Hepatocyte (in vitro differentiated cells): ENCODE measurements at regions not wholly inside any gene's neighbourhood (a gene's known extent, or its start where the extent isn't known, plus 50 kb on each side); places are given as distances from the start of the nearest gene placed in this dataset.

Experiments used
- DNase-seq: peaks from one replicate; pipeline ENCODE4 v3.0.0-alpha.2; 2016; ENCODE audit warnings: low spot score
- H2AFZ ChIP-seq: fragments of 200-600 bp; sonication (generic); 2 replicates; pipeline ENCODE4 v1.6.0; 2016; ENCODE audit warnings: antibody characterized with exemption, mild to moderate bottlenecking
- H3K27ac ChIP-seq: fragments of 200-600 bp; sonication (generic); 2 replicates; pipeline ENCODE4 v1.5.1; 2016; ENCODE audit warnings: mild to moderate bottlenecking
- H3K27me3 ChIP-seq: fragments of 200-600 bp; sonication (generic); 2 replicates; pipeline ENCODE4 v1.6.1; 2016
- H3K36me3 ChIP-seq: fragments of 200-600 bp; sonication (generic); replicated peaks from 2 replicates; pipeline ENCODE4 v1.5.1; 2016; ENCODE audit warnings: low read depth; ENCODE audit not compliant: insufficient read depth
- H3K4me1 ChIP-seq: fragments of 200-600 bp; sonication (generic); 2 replicates; pipeline ENCODE4 v1.5.1; 2016; ENCODE audit warnings: mild to moderate bottlenecking, moderate library complexity; ENCODE audit not compliant: insufficient read depth
- H3K4me2 ChIP-seq: fragments of 200-600 bp; sonication (generic); 2 replicates; pipeline ENCODE4 v1.6.0; 2016
- H3K4me3 ChIP-seq: fragments of 200-600 bp; sonication (generic); 2 replicates; pipeline ENCODE4 v1.5.1; 2016; ENCODE audit warnings: mild to moderate bottlenecking
- H3K79me2 ChIP-seq: fragments of 200-600 bp; sonication (generic); 2 replicates; pipeline ENCODE4 v1.6.0; 2017; ENCODE audit warnings: mild to moderate bottlenecking
- H3K9me2 ChIP-seq: fragments of 200-600 bp; sonication (generic); replicated peaks from 2 replicates; pipeline ENCODE4 v1.6.0; 2017; ENCODE audit warnings: mild to moderate bottlenecking; ENCODE audit not compliant: insufficient read depth
- H3K9me3 ChIP-seq: fragments of 200-600 bp; sonication (generic); 2 replicates; pipeline ENCODE4 v1.5.1; 2016; ENCODE audit warnings: low read depth, mild to moderate bottlenecking
- H4K20me1 ChIP-seq: fragments of 200-600 bp; sonication (generic); 2 replicates; pipeline ENCODE4 v1.6.0; 2016; ENCODE audit warnings: mild to moderate bottlenecking; ENCODE audit not compliant: insufficient read depth, poor library complexity, severe bottlenecking
- EZH2 ChIP-seq: fragments of 200-600 bp; sonication (generic); IDR thresholded peaks from 2 replicates; pipeline ENCODE4 v1.6.1; 2016; ENCODE audit warnings: antibody characterized with exemption, mild to moderate bottlenecking, borderline replicate concordance
- EZH2phosphoT487 ChIP-seq: fragments of 200-600 bp; sonication (generic); IDR thresholded peaks from one replicate; pipeline ENCODE4 v1.6.1; 2018; ENCODE audit warnings: antibody characterized with exemption, mild to moderate bottlenecking, low read depth, moderate library complexity; ENCODE audit not compliant: unreplicated experiment, severe bottlenecking
- WGBS: methylation state at CpG from one replicate; pipeline ENCODE4 v1.1.6; 2016; ENCODE audit warnings: low lambda C conversion rate; ENCODE audit errors: missing lambda C conversion rate; 5-methylcytosine and 5-hydroxymethylcytosine counted together
- TF ChIP-seq, protein P1 (sequence below): fragments of 200-600 bp; sonication (generic); IDR thresholded peaks from 2 replicates; pipeline ENCODE4 v1.5.1; 2016; ENCODE audit warnings: antibody characterized with exemption, mild to moderate bottlenecking; ENCODE audit not compliant: poor library complexity

DNA sequence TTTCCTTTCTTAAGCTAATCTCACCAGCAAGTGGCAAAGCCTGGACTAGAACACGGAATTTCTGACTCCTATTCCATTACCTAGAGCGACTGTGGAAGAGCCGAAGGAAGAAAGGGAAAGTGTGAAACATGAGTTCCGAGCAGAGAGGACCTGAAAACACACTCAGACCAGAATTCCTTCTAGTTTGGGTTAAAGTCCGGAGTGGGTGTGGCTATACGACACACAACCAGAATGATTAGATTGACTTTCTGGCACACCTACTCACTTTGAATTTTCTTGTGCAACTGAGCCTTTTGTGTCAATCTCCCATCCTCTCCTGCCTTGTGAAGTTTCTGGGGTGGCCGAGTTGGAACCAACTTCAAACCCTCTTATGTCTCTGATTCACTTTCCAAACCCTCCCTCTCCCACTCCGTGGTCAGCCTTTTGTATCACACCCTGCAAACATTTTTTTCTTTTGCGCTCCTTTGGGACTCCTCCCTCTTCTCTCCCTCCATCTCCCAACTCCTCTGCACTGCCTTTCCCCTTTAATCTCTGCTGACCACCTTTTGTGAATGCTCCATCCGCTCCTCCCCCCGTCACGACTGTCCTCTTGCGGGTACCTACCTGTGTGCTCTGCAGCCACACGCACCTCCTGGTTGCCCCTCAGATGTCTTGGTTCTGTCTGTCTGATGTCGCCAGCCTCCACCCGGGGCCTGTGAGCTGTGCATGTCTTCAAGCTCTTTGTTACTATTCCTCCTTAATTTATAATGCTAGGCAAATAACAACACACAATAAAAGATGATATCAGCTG is 86.3 kb upstream of the BLID start:
- Histone ChIP-seq H3K27me3 (no peaks in the 10 kb centered on the region), H3K36me3 (no peaks in the 10 kb centered on the region), H3K4me3 (peak overlapping the region; percentile 10), H3K9me2 (no peaks in the 10 kb centered on the region), H3K4me2 (peak overlapping the region; percentile 73), H2AFZ (no peak overlapping the region), H3K9me3 (no peaks in the 10 kb centered on the region), H3K79me2 (peaks cover 17% of the 10 kb centered on the region), H3K27ac (peak overlapping the region; percentile 68), H3K4me1 (peaks cover 18% of the 10 kb centered on the region), H4K20me1 (no peaks in the 10 kb centered on the region)
- TF ChIP-seq, protein P1, sequence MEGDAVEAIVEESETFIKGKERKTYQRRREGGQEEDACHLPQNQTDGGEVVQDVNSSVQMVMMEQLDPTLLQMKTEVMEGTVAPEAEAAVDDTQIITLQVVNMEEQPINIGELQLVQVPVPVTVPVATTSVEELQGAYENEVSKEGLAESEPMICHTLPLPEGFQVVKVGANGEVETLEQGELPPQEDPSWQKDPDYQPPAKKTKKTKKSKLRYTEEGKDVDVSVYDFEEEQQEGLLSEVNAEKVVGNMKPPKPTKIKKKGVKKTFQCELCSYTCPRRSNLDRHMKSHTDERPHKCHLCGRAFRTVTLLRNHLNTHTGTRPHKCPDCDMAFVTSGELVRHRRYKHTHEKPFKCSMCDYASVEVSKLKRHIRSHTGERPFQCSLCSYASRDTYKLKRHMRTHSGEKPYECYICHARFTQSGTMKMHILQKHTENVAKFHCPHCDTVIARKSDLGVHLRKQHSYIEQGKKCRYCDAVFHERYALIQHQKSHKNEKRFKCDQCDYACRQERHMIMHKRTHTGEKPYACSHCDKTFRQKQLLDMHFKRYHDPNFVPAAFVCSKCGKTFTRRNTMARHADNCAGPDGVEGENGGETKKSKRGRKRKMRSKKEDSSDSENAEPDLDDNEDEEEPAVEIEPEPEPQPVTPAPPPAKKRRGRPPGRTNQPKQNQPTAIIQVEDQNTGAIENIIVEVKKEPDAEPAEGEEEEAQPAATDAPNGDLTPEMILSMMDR = no peak
- no peak for TF ChIP-seq EZH2
- no peak for TF ChIP-seq EZH2phosphoT487
- 45% methylated on average over 16 of the region's 16 CpGs for WGBS
- peak; percentile 38 for DNase-seq

DNA sequence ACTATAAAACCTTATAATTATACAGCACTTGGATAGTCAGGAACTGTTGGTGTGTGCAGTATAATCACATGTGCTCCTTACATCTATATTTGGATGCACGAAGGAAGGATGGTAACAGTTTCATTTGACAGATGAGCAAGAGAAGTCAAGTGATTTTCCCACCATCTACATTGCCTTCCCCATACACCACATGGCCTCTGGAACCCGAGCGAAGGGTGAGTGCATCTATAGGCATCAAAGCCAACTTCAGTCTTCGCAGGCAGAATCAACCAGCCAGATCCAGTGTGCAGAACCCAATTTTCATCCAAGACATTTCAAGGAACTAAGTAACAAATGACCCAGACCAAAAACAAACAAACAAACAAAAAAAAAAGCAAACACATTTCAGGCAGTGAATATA is 85.1 kb upstream of the BLID start:
- H3K4me1 ChIP-seq = peaks cover 10% of the 10 kb centered on the region
- no peaks in the 10 kb centered on the region for H4K20me1 ChIP-seq
- TF ChIP-seq EZH2phosphoT487 = no peak
- no peak for TF ChIP-seq EZH2
- TF ChIP-seq, protein P1 = no peak
- H3K27me3 ChIP-seq = no peaks in the 10 kb centered on the region
- no peaks in the 10 kb centered on the region for H3K9me2 ChIP-seq
- WGBS = 90% methylated on average over 4 of the region's 4 CpGs
- no peak overlapping the region for H2AFZ ChIP-seq
- no peaks in the 10 kb centered on the region for H3K9me3 ChIP-seq
- H3K27ac ChIP-seq = no peak overlapping the region
- no peaks in the 10 kb centered on the region for H3K36me3 ChIP-seq
- H3K4me3 ChIP-seq = no peak overlapping the region
- peak overlapping the region; percentile 73 for H3K4me2 ChIP-seq
- DNase-seq = no peak
- H3K79me2 ChIP-seq = peaks cover 17% of the 10 kb centered on the region

DNA sequence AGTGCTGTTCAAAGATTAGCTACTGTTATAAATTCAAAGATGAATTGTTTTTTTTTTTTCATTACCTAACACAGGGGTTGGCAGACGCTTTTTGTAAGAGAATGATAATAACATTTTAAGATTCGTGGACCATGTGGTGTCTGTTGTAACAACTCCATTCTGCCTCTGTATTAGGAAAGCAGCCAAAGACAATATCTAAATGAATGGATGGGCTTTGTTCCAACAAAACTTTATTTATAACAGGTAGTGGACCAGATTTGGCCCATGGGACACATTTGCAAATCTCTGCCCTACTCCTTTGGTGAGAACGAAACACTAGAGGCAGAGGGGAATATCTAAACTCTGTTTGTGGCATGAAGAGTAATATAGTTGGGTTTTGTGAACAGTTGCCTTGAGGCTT is 83.6 kb upstream of the BLID start:
- Histone ChIP-seq H3K4me2 (no peak overlapping the region), H3K27me3 (no peaks in the 10 kb centered on the region), H4K20me1 (no peaks in the 10 kb centered on the region), H2AFZ (no peak overlapping the region), H3K79me2 (peaks cover 17% of the 10 kb centered on the region), H3K4me1 (peaks cover 10% of the 10 kb centered on the region), H3K36me3 (no peaks in the 10 kb centered on the region), H3K4me3 (no peak overlapping the region), H3K27ac (no peak overlapping the region), H3K9me2 (no peaks in the 10 kb centered on the region), H3K9me3 (no peaks in the 10 kb centered on the region)
- TF ChIP-seq EZH2phosphoT487 (no peak), EZH2 (no peak)
- TF ChIP-seq, protein P1 = no peak
- WGBS = 97% methylated on average over 3 of the region's 3 CpGs
- no peak for DNase-seq
